NCI-H2029 (cell line): ENCODE measurements at regions not wholly inside any gene's neighbourhood (a gene's known extent, or its start where the extent isn't known, plus 50 kb on each side); places are given as distances from the start of the nearest gene placed in this dataset.
"Not testable (repeated sequence)": the region's sequence is repeated elsewhere in the genome, so short reads cannot be mapped to it uniquely, and the experiment has no call there.

ENCODE experiments used
- DNase-seq: peaks from one replicate; lab custom pipeline; 2025; lab: John Stamatoyannopoulos, UW

- no peak for DNase-seq
Measured at GRCh38 chr5:60546207-60546606, 153.8 kb downstream of the DEPDC1B start.

- DNase-seq, result no peak
Measured at GRCh38 chr5:60545551-60545950, 154.4 kb downstream of the DEPDC1B start.

- DNase-seq, result no peak
Measured at GRCh38 chr5:60544142-60544541, 155.8 kb downstream of the DEPDC1B start.

GRCh38 chr5:60541980-60542379 lies 158.0 kb downstream of the DEPDC1B start:
- DNase-seq, result no peak

- no peak for DNase-seq
Measured at GRCh38 chr5:60540856-60541805, 158.8 kb downstream of the DEPDC1B start.

GRCh38 chr5:60538955-60539866 lies 160.8 kb downstream of the DEPDC1B start:
- DNase-seq, result no peak

- DNase-seq, result no peak
Measured at GRCh38 chr5:60538426-60538825, 161.5 kb downstream of the DEPDC1B start.

GRCh38 chr5:60535951-60536350 lies 164.0 kb downstream of the DEPDC1B start:
- DNase-seq, result no peak

GRCh38 chr5:60535198-60535597 lies 164.8 kb downstream of the DEPDC1B start:
- DNase-seq, result no peak

GRCh38 chr5:60533789-60534188 lies 166.2 kb downstream of the DEPDC1B start:
- no peak for DNase-seq

GRCh38 chr5:60532796-60533195 lies 167.2 kb downstream of the DEPDC1B start:
- not testable (repeated sequence) for DNase-seq

- DNase-seq, result not testable (repeated sequence)
Measured at GRCh38 chr5:60530144-60530848, 169.7 kb downstream of the DEPDC1B start.

GRCh38 chr5:60529001-60529400 lies 171.0 kb downstream of the DEPDC1B start:
- DNase-seq, result no peak

- DNase-seq, result no peak
Measured at GRCh38 chr5:60527072-60527471, 172.9 kb downstream of the DEPDC1B start.

GRCh38 chr5:60526336-60526875 lies 173.6 kb downstream of the DEPDC1B start:
- DNase-seq, result no peak

- DNase-seq, result no peak
Measured at GRCh38 chr5:60522292-60522905, 177.6 kb downstream of the DEPDC1B start.

GRCh38 chr5:60521376-60522291 lies 178.3 kb downstream of the DEPDC1B start:
- no peak for DNase-seq

GRCh38 chr5:60520451-60521227 lies 179.3 kb downstream of the DEPDC1B start:
- no peak for DNase-seq

- DNase-seq, result no peak
Measured at GRCh38 chr5:60519372-60519771, 180.6 kb downstream of the DEPDC1B start.
